GM19328 (cell line): ENCODE measurements at regions not wholly inside any gene's neighbourhood (a gene's known extent, or its start where the extent isn't known, plus 50 kb on each side); places are given as distances from the start of the nearest gene placed in this dataset.

Source experiments
- ATAC-seq: cut with Tn5 transposase; IDR thresholded peaks from one replicate; pipeline ENCODE4 v1.9.1; 2021; ENCODE audit warnings: mild to moderate bottlenecking, moderate library complexity; ENCODE audit not compliant: unreplicated experiment

GRCh38 chr3:17965331-17965730 lies 222.9 kb upstream of the TBC1D5 start:
- ATAC-seq: no peak

DNA sequence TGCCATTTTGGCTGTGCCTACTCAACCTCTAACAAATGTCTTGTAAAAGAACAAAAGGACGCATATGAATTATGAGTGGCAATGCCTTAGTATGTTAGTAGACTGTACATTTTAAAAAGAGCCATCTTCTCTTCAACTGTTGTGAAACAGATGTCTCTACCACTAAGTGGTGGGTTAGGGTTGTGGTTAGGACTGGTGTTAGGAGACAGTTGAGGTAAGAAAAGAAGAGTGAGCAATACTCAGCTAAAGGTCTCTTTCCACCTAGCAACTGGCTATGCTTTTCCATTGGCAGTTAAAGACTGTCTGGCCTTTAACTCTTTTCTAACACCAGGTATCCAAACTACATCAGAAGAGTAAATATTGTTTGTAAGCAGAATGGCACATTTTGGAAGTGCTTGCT lies 221.7 kb upstream of the TBC1D5 start:
- ATAC-seq: no peak

GRCh38 chr3:17955411-17955810 lies 213.0 kb upstream of the TBC1D5 start:
- no peak for ATAC-seq

GRCh38 chr3:17954801-17955200 lies 212.4 kb upstream of the TBC1D5 start:
- ATAC-seq: no peak

GRCh38 chr3:17951241-17951640 lies 208.8 kb upstream of the TBC1D5 start:
- no peak for ATAC-seq

DNA sequence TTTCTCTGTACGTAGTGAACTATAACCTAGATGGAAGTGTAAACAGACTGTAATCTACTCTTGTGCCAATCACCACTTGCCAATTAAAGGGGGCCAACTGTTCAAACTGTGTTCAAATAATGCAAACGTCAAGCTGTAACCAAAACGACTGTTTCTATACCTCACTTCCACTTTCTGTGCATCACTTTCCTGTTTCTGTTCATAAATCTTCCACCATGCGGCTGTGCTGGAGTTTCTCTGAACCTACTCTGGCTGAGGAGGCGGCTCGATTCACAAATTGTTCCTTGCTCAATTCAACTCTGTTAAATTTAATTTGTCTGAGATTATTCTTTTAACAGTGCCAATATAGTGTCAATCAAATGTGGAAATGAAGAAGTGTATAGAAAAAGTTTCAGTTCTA lies 206.7 kb upstream of the TBC1D5 start:
- no peak for ATAC-seq

GRCh38 chr3:17947833-17948232 lies 205.4 kb upstream of the TBC1D5 start:
- no peak for ATAC-seq

- no peak for ATAC-seq
Observed at GRCh38 chr3:17946619-17947018, 204.2 kb upstream of the TBC1D5 start.

DNA sequence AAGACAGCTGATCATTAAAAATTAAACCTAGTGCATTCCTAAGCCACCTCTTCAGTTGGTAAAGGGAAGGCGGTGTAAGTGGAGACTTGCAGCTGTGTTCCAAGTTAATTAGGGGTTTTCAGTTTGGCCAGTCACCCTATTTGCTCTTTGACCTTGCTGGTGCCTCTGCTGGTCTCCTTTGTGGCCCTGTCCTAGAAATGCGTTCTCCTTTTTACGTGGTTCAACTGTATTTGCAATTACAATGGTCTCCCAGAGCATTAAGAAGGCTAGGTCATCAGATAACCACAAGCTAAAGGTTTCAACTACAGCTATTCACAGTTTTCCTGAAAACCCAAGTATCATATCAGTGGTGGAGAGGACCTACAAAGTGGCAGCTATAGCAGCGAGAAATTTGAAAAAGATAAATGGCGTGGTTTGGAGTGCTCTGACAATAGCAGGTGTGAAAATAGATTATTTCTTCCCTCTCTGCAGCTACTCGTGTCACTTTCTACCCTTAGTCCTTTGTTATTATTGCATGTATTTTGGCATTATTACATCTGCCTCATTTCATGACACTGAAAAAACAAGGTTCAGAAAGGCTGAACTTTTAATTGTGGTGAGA lies 203.5 kb upstream of the TBC1D5 start:
- no peak for ATAC-seq

DNA sequence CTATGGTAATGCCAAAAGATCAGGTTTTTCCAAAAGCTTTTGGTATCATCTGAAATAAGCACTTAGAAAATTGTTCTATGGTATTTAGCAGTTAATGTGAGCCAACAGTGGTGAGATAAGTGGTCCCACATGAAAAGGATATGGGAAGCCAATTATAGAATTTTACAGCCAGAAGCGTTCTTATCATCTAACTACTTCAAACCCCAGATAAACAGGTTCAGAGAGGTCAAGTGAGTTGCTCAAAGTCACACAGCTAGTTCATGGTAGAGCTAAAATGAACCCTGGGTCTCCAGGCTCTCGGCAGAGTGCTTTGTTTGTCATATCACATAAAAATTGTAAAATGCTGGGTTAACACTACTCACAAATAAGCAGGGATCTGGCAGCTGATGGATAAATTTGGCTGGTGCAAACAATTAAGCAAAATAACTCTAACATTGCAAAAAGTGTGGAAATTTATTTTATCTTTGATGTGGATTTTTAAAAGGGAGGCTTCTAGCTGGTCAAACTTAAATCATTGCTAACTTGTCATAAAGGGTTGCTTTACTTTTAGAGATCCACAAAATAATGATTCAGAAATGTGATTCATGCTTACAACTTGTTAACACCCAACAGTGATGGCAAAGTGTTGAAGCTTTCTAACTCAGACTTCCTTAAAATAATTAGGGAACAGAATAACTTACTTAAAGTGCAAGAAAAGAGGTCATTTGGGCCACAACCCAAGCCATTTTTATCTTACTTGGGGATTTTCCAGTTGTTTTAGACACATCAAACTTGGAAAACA lies 202.8 kb upstream of the TBC1D5 start:
- no peak for ATAC-seq

DNA sequence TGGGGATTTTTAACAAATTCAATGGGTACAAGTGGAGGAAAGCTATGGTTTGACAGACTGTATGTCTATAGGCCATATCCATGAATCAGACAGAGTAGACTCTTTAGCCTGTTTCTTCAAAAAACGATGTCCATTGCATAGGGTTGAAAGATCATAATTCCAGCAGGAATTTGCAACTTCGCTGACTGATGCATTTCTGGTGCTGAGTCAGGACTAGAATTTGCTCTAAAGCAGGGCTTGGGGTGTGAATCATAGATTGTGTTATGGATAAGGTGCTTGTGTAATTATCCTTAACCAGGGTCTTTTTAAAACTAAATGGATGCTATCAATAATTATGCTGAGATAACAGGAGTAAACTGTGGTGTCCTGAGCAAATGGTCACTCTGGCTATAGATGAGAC lies 200.4 kb upstream of the TBC1D5 start:
- no peak for ATAC-seq

DNA sequence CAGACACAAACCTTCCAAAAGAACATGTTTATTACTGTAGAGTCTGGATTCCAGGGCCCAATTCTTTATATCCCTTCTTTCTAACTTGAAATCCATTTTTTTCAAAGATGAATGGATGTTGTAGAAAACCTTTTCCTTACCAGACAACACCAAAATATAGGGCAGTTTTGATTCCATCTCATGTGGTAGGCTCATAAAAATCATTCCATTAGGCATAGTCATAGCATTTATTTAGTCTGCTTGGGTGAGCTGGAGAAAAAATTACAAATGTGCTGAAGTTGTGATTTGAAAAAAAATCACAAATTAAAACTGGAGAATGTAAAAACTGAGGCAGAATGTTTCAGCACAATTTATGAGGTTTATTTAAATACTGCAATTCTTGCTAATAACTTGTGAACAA lies 199.3 kb upstream of the TBC1D5 start:
- no peak for ATAC-seq

GRCh38 chr3:17941152-17941551 lies 198.7 kb upstream of the TBC1D5 start:
- no peak for ATAC-seq

DNA sequence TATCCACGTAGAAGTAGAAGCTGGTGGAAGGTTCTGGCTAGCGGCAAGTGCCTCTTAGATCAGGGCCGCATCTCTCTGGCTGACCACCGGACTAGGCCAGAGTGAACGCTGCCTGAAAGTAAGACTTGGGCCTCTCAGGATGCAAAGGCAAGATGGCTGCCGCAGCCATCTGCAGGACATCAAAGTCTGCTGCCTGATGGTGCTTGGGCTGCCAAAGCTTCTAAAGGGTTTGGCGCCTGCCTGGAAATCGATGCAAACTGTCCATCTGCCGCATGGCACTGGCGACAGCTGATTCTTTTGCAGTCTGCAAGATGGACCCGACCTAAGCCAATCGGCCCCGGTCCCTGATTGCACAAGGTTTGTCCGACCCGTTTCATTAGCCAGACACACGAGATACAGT lies 196.7 kb upstream of the TBC1D5 start:
- no peak for ATAC-seq

DNA sequence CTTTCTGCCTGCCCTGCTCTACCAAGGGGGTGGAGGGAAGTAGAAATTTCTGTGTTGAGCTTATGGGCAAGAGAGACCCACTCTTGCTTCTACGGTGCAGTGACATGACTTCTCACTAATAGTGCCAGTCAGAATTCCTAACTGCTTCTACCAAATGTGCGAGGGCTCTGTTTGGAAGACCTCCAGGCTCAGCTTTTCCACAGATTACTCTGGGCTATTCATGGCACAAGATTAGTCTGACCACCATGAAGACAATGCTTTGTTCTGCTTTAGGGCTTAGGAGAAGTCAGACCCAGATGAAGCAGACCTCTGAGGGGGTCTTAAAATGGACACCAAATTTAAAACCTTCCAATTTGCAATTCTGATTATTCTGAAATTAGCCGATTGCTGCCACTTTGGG lies 195.9 kb upstream of the TBC1D5 start:
- ATAC-seq: no peak

DNA sequence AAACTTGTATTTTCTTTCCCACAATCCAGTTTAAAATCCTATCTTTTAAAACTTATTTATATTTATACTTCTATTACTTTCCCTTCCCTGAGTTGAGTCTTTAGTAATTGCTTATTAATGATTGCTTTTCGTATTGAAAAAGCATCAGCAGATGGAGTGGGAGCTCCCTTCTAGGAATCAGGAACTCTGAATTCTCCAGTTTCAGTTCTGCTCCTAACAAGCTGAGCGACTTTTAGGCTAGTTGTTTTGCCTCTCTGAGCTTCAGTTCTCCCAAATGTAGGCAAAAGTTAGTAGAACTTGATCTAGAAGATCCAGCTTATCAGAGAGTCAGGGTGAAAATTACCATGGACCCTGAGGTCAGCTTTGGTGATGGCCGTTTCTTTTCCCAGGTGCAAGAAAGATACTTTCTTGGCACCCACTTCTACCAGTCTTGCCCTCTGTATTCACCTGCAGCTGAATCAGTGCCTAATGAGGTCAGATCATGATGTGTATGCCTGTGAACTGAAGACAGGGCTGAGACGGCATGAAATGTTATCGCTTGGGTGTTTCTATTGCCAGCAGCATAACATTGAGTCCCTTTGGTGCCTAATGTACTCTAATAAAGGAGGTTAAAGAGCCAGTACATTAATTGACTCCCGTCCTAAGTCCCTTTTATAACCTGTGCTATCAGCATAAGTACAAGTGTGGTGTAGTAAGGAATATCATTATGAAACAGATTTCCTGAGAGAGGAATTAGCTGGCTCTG lies 194.5 kb upstream of the TBC1D5 start:
- ATAC-seq: no peak

DNA sequence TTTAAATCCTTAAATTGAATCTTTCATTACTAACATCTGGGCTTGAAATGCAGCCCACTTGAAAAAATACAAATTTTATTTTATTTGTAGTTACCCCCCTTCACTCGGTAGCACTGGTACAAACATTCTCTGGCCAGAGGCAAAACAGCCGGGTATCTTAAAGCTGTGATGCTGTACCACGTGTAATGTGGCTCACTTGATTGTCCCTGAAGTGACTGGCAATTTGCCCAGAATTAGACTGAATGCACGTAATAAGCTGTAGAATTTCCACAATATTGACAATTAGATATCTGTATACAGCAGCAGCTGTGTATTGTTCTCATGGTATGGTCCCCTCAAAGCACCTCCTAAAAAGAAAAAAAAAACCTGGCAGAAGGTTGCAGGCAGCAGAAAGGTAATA lies 192.8 kb upstream of the TBC1D5 start:
- ATAC-seq: no peak

DNA sequence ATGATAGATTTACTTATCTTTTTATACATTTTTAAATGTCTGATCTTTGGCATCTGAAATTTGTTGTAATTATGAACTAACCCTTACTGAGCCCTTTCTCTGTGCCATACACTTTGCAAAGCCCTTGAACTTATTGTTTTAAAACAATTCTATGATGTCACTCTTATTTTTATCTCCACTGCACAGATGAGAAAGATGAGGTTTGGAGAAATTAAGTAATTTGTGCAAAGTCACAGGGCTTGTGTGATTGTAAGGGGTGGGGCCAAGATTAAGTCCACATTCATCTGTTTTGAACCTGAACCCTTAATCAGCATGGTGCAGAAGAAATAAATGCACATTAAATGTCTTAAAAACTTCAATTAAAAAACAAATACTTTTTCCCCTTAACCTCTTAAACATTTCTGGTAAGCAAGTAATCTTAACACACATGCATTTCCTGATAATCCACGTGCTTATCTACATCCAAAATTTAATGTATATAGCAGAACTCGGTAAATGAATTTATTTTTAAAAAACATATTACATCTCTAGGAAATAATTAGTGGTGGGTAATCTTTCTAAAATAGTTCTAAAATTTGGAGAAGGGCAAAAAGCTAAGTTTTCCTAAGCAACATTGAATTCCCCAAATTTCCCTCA lies 189.8 kb upstream of the TBC1D5 start:
- ATAC-seq: no peak

DNA sequence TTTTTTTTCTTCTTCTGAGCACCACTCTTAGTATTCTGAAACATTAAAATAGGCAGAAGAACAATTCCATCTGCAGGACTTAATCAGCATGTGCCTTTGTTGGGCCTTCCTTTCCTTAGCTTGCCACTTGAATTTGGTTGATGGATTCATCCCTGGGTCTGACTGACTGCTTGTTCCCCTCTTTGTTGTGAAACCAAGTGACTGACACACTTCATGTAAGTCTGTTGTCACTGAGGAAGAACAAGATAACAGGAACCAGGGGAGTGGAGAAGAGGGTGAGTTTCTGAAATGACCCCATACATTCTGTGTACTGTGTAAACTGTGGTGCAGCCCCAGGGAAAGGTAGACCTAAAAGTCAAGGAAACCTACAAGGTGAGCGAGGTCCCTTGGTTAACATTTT lies 188.7 kb upstream of the TBC1D5 start:
- ATAC-seq: no peak

- ATAC-seq: no peak
Observed at GRCh38 chr3:17928502-17929145, 186.2 kb upstream of the TBC1D5 start.

- no peak for ATAC-seq
Observed at GRCh38 chr3:17927036-17927435, 184.6 kb upstream of the TBC1D5 start.
